ENCODE measurements at regions not wholly inside any gene's neighbourhood (a gene's known extent, or its start where the extent isn't known, plus 50 kb on each side); places are given as distances from the start of the nearest gene placed in this dataset.

GRCh38 chr12:60240891-60241290, 645.1 kb downstream of the SLC16A7 start:
- H3K4me1 ChIP-seq (ENCODE audit: control insufficient read depth in 2 of 2, insufficient read depth in 2 of 2, low read length in 2 of 2), result no peaks in the 10 kb centered on the region
- no peak overlapping the region for H3K9ac ChIP-seq (ENCODE audit: low read depth in 1 of 2, low read length in 2 of 2)
- H3K27me3 ChIP-seq (ENCODE audit: control insufficient read depth in 2 of 2, insufficient read depth in 2 of 2, low read length in 2 of 2), result no peaks in the 10 kb centered on the region
- H3K9me3 ChIP-seq (ENCODE audit: control insufficient read depth in 2 of 2, low read length in 2 of 2), result no peaks in the 10 kb centered on the region
- no peaks in the 10 kb centered on the region for H3K36me3 ChIP-seq (ENCODE audit: control insufficient read depth in 2 of 2, insufficient read depth in 2 of 2, low read length in 2 of 2)
- H3K27ac ChIP-seq (ENCODE audit: low read depth in 2 of 2, low read length in 2 of 2), result no peak overlapping the region
- no peak overlapping the region for H3K4me3 ChIP-seq (ENCODE audit: low read length in 2 of 2)

- Histone ChIP-seq H3K9ac (ENCODE audit: low read depth in 1 of 2, low read length in 2 of 2) (no peak overlapping the region), H3K4me1 (ENCODE audit: control insufficient read depth in 2 of 2, insufficient read depth in 2 of 2, low read length in 2 of 2) (no peaks in the 10 kb centered on the region), H3K27ac (ENCODE audit: low read depth in 2 of 2, low read length in 2 of 2) (no peak overlapping the region), H3K4me3 (ENCODE audit: low read length in 2 of 2) (no peak overlapping the region), H3K36me3 (ENCODE audit: control insufficient read depth in 2 of 2, insufficient read depth in 2 of 2, low read length in 2 of 2) (no peaks in the 10 kb centered on the region), H3K9me3 (ENCODE audit: control insufficient read depth in 2 of 2, low read length in 2 of 2) (peaks cover 0 to 2% of the 10 kb centered on the region in 2 donors), H3K27me3 (ENCODE audit: control insufficient read depth in 2 of 2, insufficient read depth in 2 of 2, low read length in 2 of 2) (no peaks in the 10 kb centered on the region)
Observed at GRCh38 chr12:60251091-60251490, 655.3 kb downstream of the SLC16A7 start.

GRCh38 chr12:60252359-60253096, 656.7 kb downstream of the SLC16A7 start:
- Histone ChIP-seq H3K4me3 (ENCODE audit: low read length in 2 of 2) (no peak overlapping the region), H3K9ac (ENCODE audit: low read depth in 1 of 2, low read length in 2 of 2) (no peak overlapping the region), H3K27ac (ENCODE audit: low read depth in 2 of 2, low read length in 2 of 2) (no peak overlapping the region), H3K4me1 (ENCODE audit: control insufficient read depth in 2 of 2, insufficient read depth in 2 of 2, low read length in 2 of 2) (no peaks in the 10 kb centered on the region), H3K36me3 (ENCODE audit: control insufficient read depth in 2 of 2, insufficient read depth in 2 of 2, low read length in 2 of 2) (no peaks in the 10 kb centered on the region), H3K27me3 (ENCODE audit: control insufficient read depth in 2 of 2, insufficient read depth in 2 of 2, low read length in 2 of 2) (no peaks in the 10 kb centered on the region), H3K9me3 (ENCODE audit: control insufficient read depth in 2 of 2, low read length in 2 of 2) (no peaks in the 10 kb centered on the region)

- no peaks in the 10 kb centered on the region for H3K36me3 ChIP-seq (ENCODE audit: control insufficient read depth in 2 of 2, insufficient read depth in 2 of 2, low read length in 2 of 2)
- H3K9ac ChIP-seq (ENCODE audit: low read depth in 1 of 2, low read length in 2 of 2), result no peak overlapping the region
- no peaks in the 10 kb centered on the region for H3K9me3 ChIP-seq (ENCODE audit: control insufficient read depth in 2 of 2, low read length in 2 of 2)
- no peaks in the 10 kb centered on the region for H3K4me1 ChIP-seq (ENCODE audit: control insufficient read depth in 2 of 2, insufficient read depth in 2 of 2, low read length in 2 of 2)
- H3K4me3 ChIP-seq (ENCODE audit: low read length in 2 of 2), result no peak overlapping the region
- no peak overlapping the region for H3K27ac ChIP-seq (ENCODE audit: low read depth in 2 of 2, low read length in 2 of 2)
- no peaks in the 10 kb centered on the region for H3K27me3 ChIP-seq (ENCODE audit: control insufficient read depth in 2 of 2, insufficient read depth in 2 of 2, low read length in 2 of 2)
Observed at GRCh38 chr12:60255044-60255443, 659.2 kb downstream of the SLC16A7 start.

- Histone ChIP-seq H3K4me3 (ENCODE audit: low read length in 2 of 2) (no peak overlapping the region), H3K9ac (ENCODE audit: low read depth in 1 of 2, low read length in 2 of 2) (no peak overlapping the region), H3K27me3 (ENCODE audit: control insufficient read depth in 2 of 2, insufficient read depth in 2 of 2, low read length in 2 of 2) (no peaks in the 10 kb centered on the region), H3K9me3 (ENCODE audit: control insufficient read depth in 2 of 2, low read length in 2 of 2) (no peaks in the 10 kb centered on the region), H3K36me3 (ENCODE audit: control insufficient read depth in 2 of 2, insufficient read depth in 2 of 2, low read length in 2 of 2) (no peaks in the 10 kb centered on the region), H3K27ac (ENCODE audit: low read depth in 2 of 2, low read length in 2 of 2) (no peak overlapping the region), H3K4me1 (ENCODE audit: control insufficient read depth in 2 of 2, insufficient read depth in 2 of 2, low read length in 2 of 2) (no peaks in the 10 kb centered on the region)
Observed at GRCh38 chr12:60257063-60257462, 661.2 kb downstream of the SLC16A7 start.

GRCh38 chr12:60259225-60259624, 663.4 kb downstream of the SLC16A7 start:
- Histone ChIP-seq H3K36me3 (ENCODE audit: control insufficient read depth in 2 of 2, insufficient read depth in 2 of 2, low read length in 2 of 2) (no peaks in the 10 kb centered on the region), H3K4me1 (ENCODE audit: control insufficient read depth in 2 of 2, insufficient read depth in 2 of 2, low read length in 2 of 2) (no peaks in the 10 kb centered on the region), H3K27ac (ENCODE audit: low read depth in 2 of 2, low read length in 2 of 2) (no peak overlapping the region), H3K27me3 (ENCODE audit: control insufficient read depth in 2 of 2, insufficient read depth in 2 of 2, low read length in 2 of 2) (no peaks in the 10 kb centered on the region), H3K4me3 (ENCODE audit: low read length in 2 of 2) (no peak overlapping the region), H3K9ac (ENCODE audit: low read depth in 1 of 2, low read length in 2 of 2) (no peak overlapping the region), H3K9me3 (ENCODE audit: control insufficient read depth in 2 of 2, low read length in 2 of 2) (no peaks in the 10 kb centered on the region)

GRCh38 chr12:60262378-60262777, 666.5 kb downstream of the SLC16A7 start:
- Histone ChIP-seq H3K4me3 (ENCODE audit: low read length in 2 of 2) (no peak overlapping the region), H3K27me3 (ENCODE audit: control insufficient read depth in 2 of 2, insufficient read depth in 2 of 2, low read length in 2 of 2) (no peaks in the 10 kb centered on the region), H3K36me3 (ENCODE audit: control insufficient read depth in 2 of 2, insufficient read depth in 2 of 2, low read length in 2 of 2) (no peaks in the 10 kb centered on the region), H3K27ac (ENCODE audit: low read depth in 2 of 2, low read length in 2 of 2) (no peak overlapping the region), H3K9me3 (ENCODE audit: control insufficient read depth in 2 of 2, low read length in 2 of 2) (no peaks in the 10 kb centered on the region), H3K4me1 (ENCODE audit: control insufficient read depth in 2 of 2, insufficient read depth in 2 of 2, low read length in 2 of 2) (no peaks in the 10 kb centered on the region), H3K9ac (ENCODE audit: low read depth in 1 of 2, low read length in 2 of 2) (no peak overlapping the region)

GRCh38 chr12:60263161-60263560, 667.3 kb downstream of the SLC16A7 start:
- Histone ChIP-seq H3K27me3 (ENCODE audit: control insufficient read depth in 2 of 2, insufficient read depth in 2 of 2, low read length in 2 of 2) (no peaks in the 10 kb centered on the region), H3K9me3 (ENCODE audit: control insufficient read depth in 2 of 2, low read length in 2 of 2) (no peaks in the 10 kb centered on the region), H3K9ac (ENCODE audit: low read depth in 1 of 2, low read length in 2 of 2) (no peak overlapping the region), H3K4me1 (ENCODE audit: control insufficient read depth in 2 of 2, insufficient read depth in 2 of 2, low read length in 2 of 2) (no peaks in the 10 kb centered on the region), H3K4me3 (ENCODE audit: low read length in 2 of 2) (no peak overlapping the region), H3K36me3 (ENCODE audit: control insufficient read depth in 2 of 2, insufficient read depth in 2 of 2, low read length in 2 of 2) (no peaks in the 10 kb centered on the region), H3K27ac (ENCODE audit: low read depth in 2 of 2, low read length in 2 of 2) (no peak overlapping the region)

GRCh38 chr12:60263836-60264493, 668.1 kb downstream of the SLC16A7 start:
- H3K36me3 ChIP-seq (ENCODE audit: control insufficient read depth in 2 of 2, insufficient read depth in 2 of 2, low read length in 2 of 2), result no peaks in the 10 kb centered on the region
- H3K9me3 ChIP-seq (ENCODE audit: control insufficient read depth in 2 of 2, low read length in 2 of 2), result no peaks in the 10 kb centered on the region
- no peaks in the 10 kb centered on the region for H3K27me3 ChIP-seq (ENCODE audit: control insufficient read depth in 2 of 2, insufficient read depth in 2 of 2, low read length in 2 of 2)
- H3K4me3 ChIP-seq (ENCODE audit: low read length in 2 of 2), result no peak overlapping the region
- H3K4me1 ChIP-seq (ENCODE audit: control insufficient read depth in 2 of 2, insufficient read depth in 2 of 2, low read length in 2 of 2), result no peaks in the 10 kb centered on the region
- no peak overlapping the region for H3K27ac ChIP-seq (ENCODE audit: low read depth in 2 of 2, low read length in 2 of 2)
- H3K9ac ChIP-seq (ENCODE audit: low read depth in 1 of 2, low read length in 2 of 2), result no peak overlapping the region

GRCh38 chr12:60265741-60266140, 669.9 kb downstream of the SLC16A7 start:
- H3K9me3 ChIP-seq (ENCODE audit: control insufficient read depth in 2 of 2, low read length in 2 of 2), result no peaks in the 10 kb centered on the region
- no peak overlapping the region for H3K4me3 ChIP-seq (ENCODE audit: low read length in 2 of 2)
- H3K9ac ChIP-seq (ENCODE audit: low read depth in 1 of 2, low read length in 2 of 2), result no peak overlapping the region
- H3K27ac ChIP-seq (ENCODE audit: low read depth in 2 of 2, low read length in 2 of 2), result no peak overlapping the region
- no peaks in the 10 kb centered on the region for H3K27me3 ChIP-seq (ENCODE audit: control insufficient read depth in 2 of 2, insufficient read depth in 2 of 2, low read length in 2 of 2)
- no peaks in the 10 kb centered on the region for H3K4me1 ChIP-seq (ENCODE audit: control insufficient read depth in 2 of 2, insufficient read depth in 2 of 2, low read length in 2 of 2)
- no peaks in the 10 kb centered on the region for H3K36me3 ChIP-seq (ENCODE audit: control insufficient read depth in 2 of 2, insufficient read depth in 2 of 2, low read length in 2 of 2)
